Transverse colon (tissue), 4 donors: ENCODE measurements at regions not wholly inside any gene's neighbourhood (a gene's known extent, or its start where the extent isn't known, plus 50 kb on each side); places are given as distances from the start of the nearest gene placed in this dataset.

Experiments
- DNase-seq: peaks from one replicate; pipeline ENCODE4 v3.0.0-alpha.2; 2019
- H3K27ac ChIP-seq, 4 donors: fragments of 200-600 bp; sonication (generic); 2 replicates each; pipeline ENCODE4 v1.5.1; 2016 to 2018; ENCODE audit warnings: inconsistent platforms in 4 of 4
- H3K27me3 ChIP-seq: fragments of 200-600 bp; sonication (generic); 2 replicates; pipeline ENCODE4 v1.5.1; 2017; ENCODE audit warnings: inconsistent platforms
- H3K36me3 ChIP-seq, 4 donors: fragments of 200-600 bp; sonication (generic); 2 replicates each; pipeline ENCODE4 v1.5.1; 2017 to 2019; ENCODE audit warnings: inconsistent platforms in 4 of 4
- H3K4me1 ChIP-seq, 4 donors: fragments of 200-600 bp; sonication (generic); 2 replicates each; pipeline ENCODE4 v1.5.1; 2017 to 2020; ENCODE audit warnings: inconsistent platforms in 4 of 4
- H3K4me3 ChIP-seq, 4 donors: fragments of 200-600 bp; sonication (generic); 1 replicate in 1 of 4; 2 replicates in 3 of 4; pipeline versions ENCODE4 v1.5.1 to v1.6.1; 2017 to 2019; ENCODE audit warnings: inconsistent platforms in 4 of 4
- H3K9me3 ChIP-seq, 2 donors: fragments of 200-600 bp; sonication (generic); 2 replicates each; pipeline ENCODE4 v1.5.1; 2017 to 2019; ENCODE audit warnings: inconsistent platforms in 2 of 2
- EP300 ChIP-seq: sonication (generic); formaldehyde crosslinking; IDR thresholded peaks from one replicate; pipeline ENCODE4 v1.6.1; 2017; ENCODE audit warnings: antibody characterized with exemption, low read depth
- POLR2A ChIP-seq: fragments of 450-650 bp; IDR thresholded peaks from one replicate; pipeline ENCODE4 v1.6.1; 2016; ENCODE audit warnings: antibody characterized with exemption, mild to moderate bottlenecking, moderate library complexity
- POLR2AphosphoS5 ChIP-seq, 3 donors: sonication (generic); formaldehyde crosslinking; IDR thresholded peaks; one replicate each; pipeline ENCODE4 v1.6.1; 2016; ENCODE audit warnings: antibody characterized with exemption in 3 of 3
- WGBS, 2 donors: methylation state at CpG; one replicate each; pipeline ENCODE4 v1.1.5; 2018; ENCODE audit warnings: low coverage in 1 of 2; 5-methylcytosine and 5-hydroxymethylcytosine counted together
- in situ Hi-C, 4 donors: fragments of 200-750 bp; cut with MboI; loops; one replicate each; pipeline versions ENCODE4 v1.15.0 to v1.15.1; 2017; ENCODE audit warnings: low sequenced_read_pairs in 3 of 4, low pct_ligation_motif_present in 1 of 4, low pct_unique_long_range_greater_than_20kb in 1 of 4
- intact Hi-C: fragments of 100-400 bp; cut with DNase I; formaldehyde crosslinking; loops from one replicate; pipeline ENCODE4 v1.15.1; 2023; ENCODE audit warnings: low total_unique reads
- TF ChIP-seq, protein P1 (sequence below), 5 experiments: fragments of 200-600 bp in 3 of 5; fragments of 450-650 bp in 2 of 5; sonication (generic) in 3 of 5; IDR thresholded peaks; 1 replicate in 2 of 5; 2 replicates in 3 of 5; pipeline ENCODE4 v1.5.1; 2016 to 2017; ENCODE audit warnings: antibody characterized with exemption in 5 of 5, inconsistent platforms in 3 of 5, mild to moderate bottlenecking in 2 of 5, moderate library complexity in 1 of 5

DNA sequence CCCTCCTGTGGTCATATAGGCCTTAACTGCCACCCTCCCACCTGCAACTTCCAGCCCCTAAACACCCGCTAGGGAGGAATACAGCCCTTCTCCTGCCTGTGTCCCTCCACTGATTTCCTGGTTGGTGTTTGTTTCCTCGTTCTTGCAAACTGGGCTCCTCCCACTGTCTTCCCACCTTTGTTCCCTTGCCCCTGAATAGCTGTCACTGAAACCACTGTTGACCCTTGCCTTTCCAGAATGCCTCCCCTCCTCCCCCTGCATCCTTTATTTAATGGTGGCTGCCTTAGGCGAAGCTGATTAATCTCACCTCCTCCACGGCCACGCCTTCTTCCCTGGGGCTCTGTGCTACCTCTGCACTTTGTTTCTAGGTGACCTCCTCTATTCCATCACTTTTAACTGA is 626.7 kb downstream of the BNC2 start:
- Histone ChIP-seq H3K27ac (no peak overlapping the region), H3K4me1 (no peaks in the 10 kb centered on the region), H3K27me3 (no peaks in the 10 kb centered on the region), H3K36me3 (no peaks in the 10 kb centered on the region), H3K9me3 (no peaks in the 10 kb centered on the region), H3K4me3 (no peak overlapping the region)
- TF ChIP-seq, protein P1, sequence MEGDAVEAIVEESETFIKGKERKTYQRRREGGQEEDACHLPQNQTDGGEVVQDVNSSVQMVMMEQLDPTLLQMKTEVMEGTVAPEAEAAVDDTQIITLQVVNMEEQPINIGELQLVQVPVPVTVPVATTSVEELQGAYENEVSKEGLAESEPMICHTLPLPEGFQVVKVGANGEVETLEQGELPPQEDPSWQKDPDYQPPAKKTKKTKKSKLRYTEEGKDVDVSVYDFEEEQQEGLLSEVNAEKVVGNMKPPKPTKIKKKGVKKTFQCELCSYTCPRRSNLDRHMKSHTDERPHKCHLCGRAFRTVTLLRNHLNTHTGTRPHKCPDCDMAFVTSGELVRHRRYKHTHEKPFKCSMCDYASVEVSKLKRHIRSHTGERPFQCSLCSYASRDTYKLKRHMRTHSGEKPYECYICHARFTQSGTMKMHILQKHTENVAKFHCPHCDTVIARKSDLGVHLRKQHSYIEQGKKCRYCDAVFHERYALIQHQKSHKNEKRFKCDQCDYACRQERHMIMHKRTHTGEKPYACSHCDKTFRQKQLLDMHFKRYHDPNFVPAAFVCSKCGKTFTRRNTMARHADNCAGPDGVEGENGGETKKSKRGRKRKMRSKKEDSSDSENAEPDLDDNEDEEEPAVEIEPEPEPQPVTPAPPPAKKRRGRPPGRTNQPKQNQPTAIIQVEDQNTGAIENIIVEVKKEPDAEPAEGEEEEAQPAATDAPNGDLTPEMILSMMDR (IDR thresholded peaks at IDR 0.05) = no peak
- TF ChIP-seq POLR2A = no peak
- no peak for TF ChIP-seq POLR2AphosphoS5 (IDR thresholded peaks at IDR 0.05)
- TF ChIP-seq EP300 = no peak
- WGBS, 2 donors = 73 to 77% methylated on average over 5 of the region's 5 CpGs
- no peak for DNase-seq
- in situ Hi-C loops (no loop called here), intact Hi-C loops (no loop called here)

DNA sequence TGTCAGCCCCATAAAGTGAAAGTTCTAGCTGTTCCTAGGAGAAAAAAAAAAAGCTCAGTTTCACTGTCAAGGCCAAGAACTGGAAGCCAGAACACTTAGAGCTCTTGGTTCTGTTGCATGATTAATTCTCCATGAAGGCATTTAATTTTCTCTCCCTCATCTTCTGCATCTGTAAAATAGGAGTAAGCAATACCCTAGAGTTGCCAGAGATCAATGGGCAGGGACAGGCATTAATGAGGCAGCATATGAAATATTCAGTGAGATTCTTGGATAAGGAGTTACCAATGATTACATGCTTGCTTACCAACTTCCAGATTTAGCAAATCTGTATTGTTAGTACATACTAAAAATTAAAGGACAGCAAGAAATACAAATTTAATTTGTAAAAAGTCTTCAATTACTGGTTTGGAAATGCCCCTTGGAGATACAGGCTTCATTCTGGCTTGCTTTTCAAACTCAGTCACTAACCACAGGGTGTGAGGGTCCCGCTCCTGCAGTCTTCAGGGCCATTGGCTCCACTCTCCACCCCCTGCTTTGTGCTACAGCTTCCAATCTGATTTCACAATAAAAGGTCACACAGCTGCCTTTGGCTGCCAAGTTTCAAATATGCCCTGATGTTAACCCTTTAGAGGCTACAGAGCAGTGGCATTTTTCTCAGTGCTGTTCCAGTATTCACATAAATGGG is 624.6 kb downstream of the BNC2 start:
- H3K9me3 ChIP-seq = no peaks in the 10 kb centered on the region
- H3K27me3 ChIP-seq = no peaks in the 10 kb centered on the region
- H3K4me1 ChIP-seq = no peaks in the 10 kb centered on the region
- 67 to 89% methylated on average over 1 of the region's 1 CpG for WGBS, 2 donors
- intact Hi-C loops (no loop called here), in situ Hi-C loops (no loop called here)
- TF ChIP-seq EP300 (no peak), POLR2A (no peak), POLR2AphosphoS5 (IDR thresholded peaks at IDR 0.05) (no peak)
- TF ChIP-seq, protein P1 (IDR thresholded peaks at IDR 0.05) = no peak
- H3K36me3 ChIP-seq = no peaks in the 10 kb centered on the region
- H3K27ac ChIP-seq = peak overlapping the region in 1 of 4 donors; percentile 21
- no peak for DNase-seq
- H3K4me3 ChIP-seq = no peak overlapping the region

DNA sequence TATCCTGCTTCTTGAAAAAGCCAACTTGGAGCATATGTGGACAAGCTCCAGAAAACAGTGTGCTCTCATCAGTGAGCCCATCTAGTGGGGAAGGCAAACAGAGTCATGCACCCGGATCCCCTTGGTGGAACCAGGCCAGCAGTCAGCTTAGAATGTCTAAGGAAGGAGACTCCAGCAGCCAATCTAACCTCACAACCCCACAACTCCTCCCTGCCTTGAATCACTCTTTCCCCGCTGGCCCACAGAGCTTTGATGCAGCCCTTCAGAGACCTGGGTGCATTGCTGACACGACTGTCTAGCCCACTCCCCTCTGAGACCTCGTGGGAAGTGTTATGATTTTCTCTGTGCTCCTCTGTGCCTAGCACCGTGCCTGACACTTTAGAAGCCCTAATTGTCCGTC is 623.7 kb downstream of the BNC2 start:
- Histone ChIP-seq H3K4me3 (no peak overlapping the region), H3K27me3 (no peaks in the 10 kb centered on the region), H3K27ac (no peak overlapping the region), H3K4me1 (no peaks in the 10 kb centered on the region), H3K36me3 (no peaks in the 10 kb centered on the region), H3K9me3 (no peaks in the 10 kb centered on the region)
- TF ChIP-seq EP300 (no peak), POLR2AphosphoS5 (IDR thresholded peaks at IDR 0.05) (no peak), POLR2A (no peak)
- TF ChIP-seq, protein P1 (IDR thresholded peaks at IDR 0.05) = no peak
- no peak for DNase-seq
- WGBS, 2 donors = 57 to 69% methylated on average over 3 to 6 of the region's 6 CpGs
- intact Hi-C loops = no loop called here
- in situ Hi-C loops = no loop called here

DNA sequence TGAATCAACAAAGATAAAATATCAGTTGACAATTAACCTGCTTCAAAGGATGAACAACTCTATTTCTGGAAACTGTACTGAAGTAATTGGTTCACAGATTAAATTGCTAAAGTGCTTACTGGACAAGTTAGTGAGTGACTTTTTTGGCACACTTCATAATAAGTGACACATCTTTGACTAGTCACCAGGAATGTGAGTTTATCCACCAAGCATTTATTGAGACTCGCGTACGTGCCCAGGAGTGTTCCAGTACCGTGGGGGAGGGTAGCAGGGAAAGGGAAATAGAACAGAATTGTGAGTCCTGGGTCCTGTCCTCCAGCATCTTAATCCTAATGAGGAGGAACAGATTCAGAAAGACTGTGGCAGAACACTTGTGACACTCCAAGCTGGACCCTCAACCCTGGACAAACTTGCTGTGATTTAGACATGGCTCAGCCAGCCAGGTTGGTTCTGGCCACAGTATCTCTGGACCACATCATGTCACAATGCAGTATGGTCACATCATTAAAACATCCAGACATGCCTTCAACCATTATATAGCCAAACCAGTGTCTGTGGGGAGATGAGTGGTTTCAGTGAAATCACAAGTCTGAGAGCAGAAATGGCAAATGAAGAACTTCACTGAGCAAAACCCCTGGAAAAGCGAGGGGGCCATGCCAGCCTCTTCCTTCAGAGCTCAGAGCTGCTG is 623.1 kb downstream of the BNC2 start:
- in situ Hi-C loops (no loop called here), intact Hi-C loops (no loop called here)
- no peak for DNase-seq
- Histone ChIP-seq H3K27me3 (no peaks in the 10 kb centered on the region), H3K9me3 (no peaks in the 10 kb centered on the region), H3K27ac (no peak overlapping the region), H3K36me3 (no peaks in the 10 kb centered on the region), H3K4me1 (no peaks in the 10 kb centered on the region), H3K4me3 (no peak overlapping the region)
- WGBS, 2 donors = 70 to 73% methylated on average over 4 to 5 of the region's 5 CpGs
- TF ChIP-seq EP300 = no peak
- TF ChIP-seq POLR2AphosphoS5 (IDR thresholded peaks at IDR 0.05) = no peak
- TF ChIP-seq, protein P1 (IDR thresholded peaks at IDR 0.05) = no peak
- TF ChIP-seq POLR2A = no peak
